ENCODE measurements at regions not wholly inside any gene's neighbourhood (a gene's known extent, or its start where the extent isn't known, plus 50 kb on each side); places are given as distances from the start of the nearest gene placed in this dataset.
A peak's percentile ranks its signal among the peaks of the same experiment; 100 is the strongest.
"Not testable (repeated sequence)": the region's sequence is repeated elsewhere in the genome, so short reads cannot be mapped to it uniquely, and the experiment has no call there.

DNA sequence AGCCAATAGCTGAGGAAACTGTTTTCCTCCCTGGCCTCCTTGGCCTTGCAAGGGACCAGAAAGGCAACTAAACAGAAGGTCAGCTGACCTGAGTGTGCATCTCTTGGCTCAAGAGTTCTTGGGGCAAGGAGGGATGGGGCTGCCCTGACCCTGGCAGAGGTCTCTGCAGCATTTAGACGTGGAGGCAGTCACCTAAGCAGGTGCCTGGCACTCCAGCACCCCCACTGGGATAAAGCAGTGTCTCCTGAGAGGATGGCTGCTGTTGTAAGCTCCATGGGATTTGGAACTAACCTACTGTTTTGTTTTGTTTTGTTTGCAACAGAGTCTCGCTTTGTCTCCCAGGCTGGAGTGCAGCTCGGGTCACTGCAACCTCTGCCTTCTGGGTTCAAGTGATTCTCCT, 185.2 kb downstream of the TBC1D2B start:
- no peaks in the 10 kb centered on the region for H3K4me1 Mint-ChIP-seq (ENCODE audit: low read depth)
- ATAC-seq (no peak), DNase-seq (no peak)
- H3K27me3 Mint-ChIP-seq (ENCODE audit: low read depth): no peaks in the 10 kb centered on the region
- H3K27ac Mint-ChIP-seq: no peak overlapping the region
- no peak overlapping the region for H3K4me3 Mint-ChIP-seq
- H3K9me3 Mint-ChIP-seq (ENCODE audit: insufficient read depth): no peaks in the 10 kb centered on the region
- ChIA-PET CTCF (no interaction called here), POLR2A (no interaction called here)
- no peaks in the 10 kb centered on the region for H3K36me3 Mint-ChIP-seq (ENCODE audit: low read depth)

GRCh38 chr15:77891862-77892261, 185.6 kb downstream of the TBC1D2B start:
- H3K9me3 Mint-ChIP-seq (ENCODE audit: insufficient read depth); ATAC-seq; H3K36me3 Mint-ChIP-seq (ENCODE audit: low read depth); CTCF ChIA-PET; POLR2A ChIA-PET; H3K27me3 Mint-ChIP-seq (ENCODE audit: low read depth); DNase-seq; H3K4me3 Mint-ChIP-seq; H3K4me1 Mint-ChIP-seq (ENCODE audit: low read depth); H3K27ac Mint-ChIP-seq: not testable (repeated sequence)

DNA sequence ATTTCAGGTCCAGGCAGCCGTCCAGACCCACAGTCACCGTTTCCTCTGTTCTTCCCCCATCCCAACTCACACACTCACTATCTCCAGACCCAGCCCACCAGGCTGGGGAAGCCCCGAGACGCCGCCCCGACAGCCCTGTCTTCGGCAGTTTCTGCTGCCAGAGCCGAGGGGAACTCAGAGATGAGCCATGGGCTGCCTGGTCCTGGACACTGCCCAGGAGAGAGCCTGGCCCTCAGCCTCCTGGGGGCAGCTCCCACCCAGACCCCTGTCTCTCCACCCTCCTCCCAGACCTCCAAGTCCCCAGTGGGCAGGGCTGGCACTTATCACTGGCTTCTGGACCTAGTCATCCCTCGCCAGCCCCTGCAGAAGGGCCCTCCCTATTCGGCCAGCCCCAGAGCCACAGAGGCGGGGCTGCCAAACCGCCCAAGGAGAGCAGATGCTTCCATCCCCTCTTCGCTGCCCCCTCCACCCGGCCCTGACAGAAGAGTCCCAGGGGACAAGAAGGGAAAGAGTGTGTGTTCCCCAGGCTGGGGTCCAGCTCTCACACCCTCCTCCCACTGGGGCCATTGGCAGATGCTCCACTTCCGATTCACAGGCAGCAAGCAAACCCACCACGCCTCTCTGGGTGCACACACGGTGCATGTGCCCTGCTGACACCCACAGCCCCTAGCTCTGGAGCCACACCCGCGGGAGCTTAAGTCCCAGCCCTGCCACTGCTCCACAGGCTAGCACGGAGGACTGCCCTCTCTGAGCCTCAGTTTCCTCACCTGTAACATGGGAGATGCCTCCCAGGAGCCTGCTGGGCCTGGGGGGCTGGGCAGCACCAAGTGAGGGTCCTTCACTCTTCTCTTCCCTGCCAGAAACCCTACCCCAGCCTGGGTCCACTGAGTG, 186.4 kb downstream of the TBC1D2B start:
- POLR2A ChIA-PET; H3K4me1 Mint-ChIP-seq (ENCODE audit: low read depth); CTCF ChIA-PET; H3K4me3 Mint-ChIP-seq; DNase-seq; H3K36me3 Mint-ChIP-seq (ENCODE audit: low read depth); H3K27me3 Mint-ChIP-seq (ENCODE audit: low read depth); H3K9me3 Mint-ChIP-seq (ENCODE audit: insufficient read depth); ATAC-seq; H3K27ac Mint-ChIP-seq: not testable (repeated sequence)

DNA sequence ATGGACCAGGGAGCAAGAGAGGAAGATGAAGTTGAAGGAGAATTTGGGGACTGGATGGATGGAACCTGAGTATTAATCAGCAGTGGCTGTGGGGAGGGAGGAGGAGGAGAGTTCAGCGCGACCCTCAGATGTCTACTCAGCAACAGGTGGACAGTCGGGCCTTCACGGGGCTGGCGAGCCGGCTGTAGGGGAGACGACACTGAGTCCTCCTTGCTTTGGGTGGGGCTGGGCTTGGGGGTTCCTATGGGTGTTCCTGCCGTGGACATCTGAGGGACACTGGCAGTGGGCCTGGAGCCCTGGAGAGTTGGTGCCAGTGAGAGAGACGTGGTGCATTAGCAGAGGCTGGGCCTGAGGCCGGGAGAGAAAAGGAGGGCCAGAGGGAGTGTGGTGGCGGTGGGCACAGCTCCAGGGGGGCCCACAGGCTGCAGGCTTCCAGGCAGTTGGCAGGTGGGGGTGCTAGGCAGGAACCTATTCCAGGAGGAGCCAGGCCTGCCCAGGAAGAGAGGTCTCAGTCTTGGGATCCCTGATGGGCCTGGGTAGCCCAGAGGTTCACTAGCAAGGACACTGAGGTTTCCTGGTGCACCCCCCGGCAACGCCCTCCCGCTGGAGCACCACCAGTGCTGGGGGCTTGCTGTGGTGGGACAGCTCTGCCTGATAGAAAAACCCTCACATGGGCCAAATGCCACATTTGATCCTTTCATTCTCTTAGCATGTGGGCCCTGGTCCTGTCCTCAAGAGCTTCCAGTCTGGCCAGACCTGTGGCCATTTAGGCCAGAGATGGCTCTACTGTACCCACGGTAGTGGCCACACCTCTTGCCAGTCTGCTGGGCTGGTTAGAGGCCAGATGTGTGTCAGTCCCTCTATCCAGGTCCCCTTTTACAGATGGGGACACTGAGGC, 187.4 kb downstream of the TBC1D2B start:
- ATAC-seq; H3K9me3 Mint-ChIP-seq (ENCODE audit: insufficient read depth); H3K27ac Mint-ChIP-seq; POLR2A ChIA-PET; H3K4me1 Mint-ChIP-seq (ENCODE audit: low read depth); H3K27me3 Mint-ChIP-seq (ENCODE audit: low read depth); DNase-seq; CTCF ChIA-PET; H3K36me3 Mint-ChIP-seq (ENCODE audit: low read depth); H3K4me3 Mint-ChIP-seq: not testable (repeated sequence)

DNA sequence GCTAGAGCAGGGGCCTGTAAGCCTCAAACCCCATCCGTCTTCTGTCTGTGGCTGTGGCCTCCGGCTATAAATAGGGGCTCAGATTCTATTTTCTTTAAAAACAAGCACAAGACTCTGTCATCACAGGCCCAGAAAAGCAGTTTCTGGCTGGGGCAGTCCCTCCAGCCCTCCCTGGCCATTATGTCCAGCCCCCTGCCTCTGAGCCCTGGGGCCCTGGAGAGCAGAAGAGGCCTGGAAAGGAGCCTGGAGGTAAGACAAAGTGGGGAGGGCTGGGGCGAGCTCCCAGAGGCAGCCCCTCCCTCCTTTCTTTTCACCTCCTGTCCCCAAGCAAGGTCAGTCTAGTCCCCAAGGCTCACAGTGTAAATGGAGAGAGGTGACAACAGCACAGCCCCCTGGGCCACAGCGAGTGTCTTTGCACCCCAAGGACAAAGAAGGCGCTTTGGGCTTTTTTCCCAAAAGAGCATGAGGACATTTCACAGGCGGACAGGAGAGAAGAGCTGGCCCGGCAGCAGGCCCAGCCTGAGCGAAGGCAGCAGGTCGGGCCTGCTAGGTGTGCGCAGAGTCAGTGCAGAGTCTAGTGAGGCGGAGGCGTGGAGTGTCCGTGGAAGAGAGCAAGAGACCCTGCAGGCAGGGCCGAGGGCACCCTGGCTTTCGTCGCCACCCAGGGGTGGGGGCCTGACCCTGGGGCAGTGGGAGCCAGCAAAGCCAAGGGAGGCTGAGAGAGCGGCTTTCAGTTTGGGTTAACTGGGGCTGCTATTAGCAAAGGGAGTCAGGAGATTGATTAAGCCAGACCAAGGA, 188.3 kb downstream of the TBC1D2B start:
- ATAC-seq (no peak), DNase-seq (no peak)
- ChIA-PET POLR2A (no interaction called here), CTCF (no interaction called here)
- H3K9me3 Mint-ChIP-seq (ENCODE audit: insufficient read depth): no peaks in the 10 kb centered on the region
- no peaks in the 10 kb centered on the region for H3K4me1 Mint-ChIP-seq (ENCODE audit: low read depth)
- H3K27ac Mint-ChIP-seq: no peak overlapping the region
- no peaks in the 10 kb centered on the region for H3K36me3 Mint-ChIP-seq (ENCODE audit: low read depth)
- no peaks in the 10 kb centered on the region for H3K27me3 Mint-ChIP-seq (ENCODE audit: low read depth)
- no peak overlapping the region for H3K4me3 Mint-ChIP-seq

DNA sequence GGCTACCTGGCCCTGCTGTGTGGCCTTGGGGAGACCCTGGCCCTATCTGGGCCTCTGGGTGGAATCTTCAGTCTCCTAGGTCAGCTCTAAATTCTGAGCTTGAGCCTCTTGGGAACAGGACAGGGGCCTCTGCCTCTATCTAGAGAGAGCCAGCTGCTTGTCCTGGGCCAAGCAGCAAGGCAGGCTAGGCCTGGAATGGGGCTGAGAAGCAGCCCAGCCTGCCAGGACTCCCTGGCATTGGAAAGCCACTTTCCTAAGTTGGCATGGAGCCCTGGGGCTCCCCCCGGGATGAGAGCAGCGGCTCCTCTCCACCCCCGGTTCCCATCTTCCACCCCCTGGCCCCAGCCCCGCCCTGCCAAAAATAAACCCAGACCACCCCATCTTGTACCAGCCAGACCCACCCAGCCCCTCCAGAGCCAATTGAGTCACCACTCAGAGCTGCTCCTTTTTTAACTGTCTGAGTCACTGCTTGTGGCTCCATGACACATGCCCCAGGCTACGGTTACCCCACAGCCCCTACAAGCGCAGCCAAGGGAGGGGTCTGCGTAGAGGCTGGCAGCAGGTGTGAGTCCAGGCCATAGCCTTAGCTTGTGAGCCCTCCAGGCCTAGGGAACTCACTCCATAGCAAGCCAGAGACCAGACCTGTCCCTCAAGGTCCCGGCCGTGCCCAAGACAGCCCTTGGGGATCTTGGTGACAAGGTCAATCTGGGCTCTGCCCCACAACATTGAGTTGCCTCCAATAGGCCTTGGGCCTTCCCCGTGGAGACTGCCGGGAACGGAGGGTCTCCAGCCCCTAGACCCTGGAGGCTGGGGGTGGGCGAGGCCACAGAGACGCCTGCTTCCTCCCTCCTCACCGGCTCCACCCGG, 189.7 kb downstream of the TBC1D2B start:
- H3K4me1 Mint-ChIP-seq (ENCODE audit: low read depth); H3K27ac Mint-ChIP-seq; H3K9me3 Mint-ChIP-seq (ENCODE audit: insufficient read depth); CTCF ChIA-PET; H3K36me3 Mint-ChIP-seq (ENCODE audit: low read depth); POLR2A ChIA-PET; H3K4me3 Mint-ChIP-seq; DNase-seq; H3K27me3 Mint-ChIP-seq (ENCODE audit: low read depth): not testable (repeated sequence)
- ATAC-seq: peak; percentile 25

DNA sequence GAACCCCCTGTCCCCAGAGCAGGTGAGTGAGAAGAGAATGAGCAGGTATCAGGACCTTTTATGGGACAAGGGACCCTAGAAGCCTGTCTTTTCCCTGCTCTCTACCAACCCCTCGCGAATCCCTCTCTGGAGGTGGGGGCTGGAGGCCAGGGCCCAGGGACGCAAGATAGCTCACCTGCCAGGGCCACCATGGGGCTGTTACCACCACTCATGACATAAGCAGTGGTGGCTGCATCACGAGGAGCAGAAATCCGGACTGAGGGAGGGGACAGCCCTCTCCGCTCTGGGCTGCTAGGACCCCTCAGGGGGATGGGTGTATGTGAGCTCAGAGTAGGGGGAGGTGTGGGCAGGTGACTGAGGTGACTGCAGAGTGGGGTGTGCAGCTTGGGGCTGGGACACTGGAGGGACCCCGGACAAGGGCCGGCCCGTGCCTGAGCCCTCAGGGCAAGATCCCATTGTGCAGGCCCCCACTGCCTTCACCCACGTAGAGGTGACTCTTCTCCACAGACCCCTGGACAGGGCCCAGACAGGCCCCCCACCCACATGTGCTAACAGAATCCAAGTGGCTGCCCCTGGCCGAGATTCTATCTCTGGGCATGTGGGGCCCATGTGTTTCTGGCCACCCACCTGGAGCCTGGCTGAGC, 190.6 kb downstream of the TBC1D2B start:
- no peaks in the 10 kb centered on the region for H3K4me1 Mint-ChIP-seq (ENCODE audit: low read depth)
- no peaks in the 10 kb centered on the region for H3K9me3 Mint-ChIP-seq (ENCODE audit: insufficient read depth)
- no peaks in the 10 kb centered on the region for H3K36me3 Mint-ChIP-seq (ENCODE audit: low read depth)
- DNase-seq (no peak), ATAC-seq (no peak)
- ChIA-PET CTCF (no interaction called here), POLR2A (no interaction called here)
- no peaks in the 10 kb centered on the region for H3K27me3 Mint-ChIP-seq (ENCODE audit: low read depth)
- no peak overlapping the region for H3K4me3 Mint-ChIP-seq
- no peak overlapping the region for H3K27ac Mint-ChIP-seq

- DNase-seq; H3K4me1 Mint-ChIP-seq (ENCODE audit: low read depth); H3K36me3 Mint-ChIP-seq (ENCODE audit: low read depth); ATAC-seq; H3K4me3 Mint-ChIP-seq; H3K27ac Mint-ChIP-seq; POLR2A ChIA-PET; CTCF ChIA-PET; H3K27me3 Mint-ChIP-seq (ENCODE audit: low read depth); H3K9me3 Mint-ChIP-seq (ENCODE audit: insufficient read depth): not testable (repeated sequence)
Observed at GRCh38 chr15:77885877-77886500, 191.5 kb downstream of the TBC1D2B start.

GRCh38 chr15:77883012-77883411, 194.5 kb downstream of the TBC1D2B start:
- H3K9me3 Mint-ChIP-seq (ENCODE audit: insufficient read depth); H3K4me1 Mint-ChIP-seq (ENCODE audit: low read depth); H3K4me3 Mint-ChIP-seq; POLR2A ChIA-PET; ATAC-seq; H3K27ac Mint-ChIP-seq; H3K27me3 Mint-ChIP-seq (ENCODE audit: low read depth); DNase-seq; H3K36me3 Mint-ChIP-seq (ENCODE audit: low read depth): not testable (repeated sequence)
- CTCF ChIA-PET: interaction anchor here (1.3 kb wide), 1 partner anchor 13 kb away, joined by 3 read pairs; no protein-coding TSS in a partner anchor

GRCh38 chr15:77881950-77882349, 195.6 kb downstream of the TBC1D2B start:
- POLR2A ChIA-PET: no interaction called here
- Mint-ChIP-seq H3K36me3 (ENCODE audit: low read depth) (no peaks in the 10 kb centered on the region), H3K4me3 (no peak overlapping the region), H3K27me3 (ENCODE audit: low read depth) (no peaks in the 10 kb centered on the region), H3K4me1 (ENCODE audit: low read depth) (no peaks in the 10 kb centered on the region), H3K27ac (no peak overlapping the region), H3K9me3 (ENCODE audit: insufficient read depth) (no peaks in the 10 kb centered on the region)
- no peak for DNase-seq
- CTCF ChIA-PET: interaction anchor here (1.3 kb wide), 1 partner anchor 12 kb away, joined by 3 read pairs; no protein-coding TSS in a partner anchor
- ATAC-seq: no peak

Data from activated CD8-positive, alpha-beta T cell treated with anti-CD3 and anti-CD28 coated beads, Interleukin-2, amount 10 ng/mL, durations not matched to agents 7 days and 5 days (primary cell).